ENCODE measurements at regions not wholly inside any gene's neighbourhood (a gene's known extent, or its start where the extent isn't known, plus 50 kb on each side); places are given as distances from the start of the nearest gene placed in this dataset.

DNA sequence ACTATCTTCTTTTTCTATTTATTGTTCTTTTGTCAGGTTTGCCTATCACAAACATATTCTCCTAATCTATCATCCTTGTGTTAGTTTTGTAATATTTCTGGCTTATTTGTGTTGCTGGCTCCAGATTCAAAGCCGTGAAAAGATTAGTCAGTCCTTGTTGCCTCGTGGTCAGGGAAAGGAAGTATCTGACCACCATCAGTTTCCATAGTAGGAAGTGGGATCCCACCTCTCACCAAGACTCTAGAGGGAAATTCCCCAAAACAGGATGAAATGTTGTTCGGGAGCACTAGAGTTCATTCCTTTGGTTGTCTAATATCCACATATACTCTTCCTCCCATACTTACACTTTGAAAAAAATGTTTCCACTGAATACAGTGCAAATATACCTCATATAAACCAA lies 131.0 kb upstream of the HUWE1 start:
- Histone ChIP-seq H3K9ac (ENCODE audit: low read depth in 1 of 2, low read length in 2 of 2) (no peak overlapping the region), H3K36me3 (ENCODE audit: control insufficient read depth in 4 of 4, insufficient read depth in 3 of 4, low read depth in 1 of 4, low read length in 3 of 4) (no peaks in the 10 kb centered on the region), H3K4me1 (ENCODE audit: control insufficient read depth in 4 of 4, insufficient read depth in 4 of 4, low read length in 3 of 4) (no peaks in the 10 kb centered on the region), H3K27me3 (ENCODE audit: control insufficient read depth in 4 of 4, insufficient read depth in 4 of 4, low read length in 3 of 4) (no peaks in the 10 kb centered on the region), H3K9me3 (ENCODE audit: control insufficient read depth in 4 of 4, low read length in 3 of 4) (no peaks in the 10 kb centered on the region), H3K27ac (ENCODE audit: low read depth in 1 of 2, low read length in 2 of 2) (no peak overlapping the region), H3K4me3 (ENCODE audit: low read depth in 1 of 3, low read length in 3 of 3) (no peak overlapping the region)
- no peak for DNase-seq (ENCODE audit: low spot score)
- TF ChIP-seq RXRA (IDR thresholded peaks at IDR 0.05) (no peak), JUND (IDR thresholded peaks at IDR 0.05) (no peak), TAF1 (conservative IDR thresholded peaks at IDR 0.05) (no peak), GABPA (IDR thresholded peaks at IDR 0.05 in 1 of 2, conservative IDR thresholded peaks at IDR 0.05 in 1 of 2) (no peak), HNF4G (IDR thresholded peaks at IDR 0.05) (no peak), FOXA2 (IDR thresholded peaks at IDR 0.05) (no peak), NR2F2 (IDR thresholded peaks at IDR 0.05) (no peak), SP1 (IDR thresholded peaks at IDR 0.05) (no peak), FOXA1 (IDR thresholded peaks at IDR 0.05) (no peak), EGR1 (IDR thresholded peaks at IDR 0.05; ENCODE audit: low read depth in 2 of 2) (no peak), YY1 (IDR thresholded peaks at IDR 0.05) (no peak), RAD21 (IDR thresholded peaks at IDR 0.05) (no peak), HNF4A (conservative IDR thresholded peaks at IDR 0.05) (no peak)
- TF ChIP-seq, protein P1, sequence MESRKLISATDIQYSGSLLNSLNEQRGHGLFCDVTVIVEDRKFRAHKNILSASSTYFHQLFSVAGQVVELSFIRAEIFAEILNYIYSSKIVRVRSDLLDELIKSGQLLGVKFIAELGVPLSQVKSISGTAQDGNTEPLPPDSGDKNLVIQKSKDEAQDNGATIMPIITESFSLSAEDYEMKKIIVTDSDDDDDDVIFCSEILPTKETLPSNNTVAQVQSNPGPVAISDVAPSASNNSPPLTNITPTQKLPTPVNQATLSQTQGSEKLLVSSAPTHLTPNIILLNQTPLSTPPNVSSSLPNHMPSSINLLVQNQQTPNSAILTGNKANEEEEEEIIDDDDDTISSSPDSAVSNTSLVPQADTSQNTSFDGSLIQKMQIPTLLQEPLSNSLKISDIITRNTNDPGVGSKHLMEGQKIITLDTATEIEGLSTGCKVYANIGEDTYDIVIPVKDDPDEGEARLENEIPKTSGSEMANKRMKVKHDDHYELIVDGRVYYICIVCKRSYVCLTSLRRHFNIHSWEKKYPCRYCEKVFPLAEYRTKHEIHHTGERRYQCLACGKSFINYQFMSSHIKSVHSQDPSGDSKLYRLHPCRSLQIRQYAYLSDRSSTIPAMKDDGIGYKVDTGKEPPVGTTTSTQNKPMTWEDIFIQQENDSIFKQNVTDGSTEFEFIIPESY (IDR thresholded peaks at IDR 0.05), result no peak
- TF ChIP-seq, protein P2, sequence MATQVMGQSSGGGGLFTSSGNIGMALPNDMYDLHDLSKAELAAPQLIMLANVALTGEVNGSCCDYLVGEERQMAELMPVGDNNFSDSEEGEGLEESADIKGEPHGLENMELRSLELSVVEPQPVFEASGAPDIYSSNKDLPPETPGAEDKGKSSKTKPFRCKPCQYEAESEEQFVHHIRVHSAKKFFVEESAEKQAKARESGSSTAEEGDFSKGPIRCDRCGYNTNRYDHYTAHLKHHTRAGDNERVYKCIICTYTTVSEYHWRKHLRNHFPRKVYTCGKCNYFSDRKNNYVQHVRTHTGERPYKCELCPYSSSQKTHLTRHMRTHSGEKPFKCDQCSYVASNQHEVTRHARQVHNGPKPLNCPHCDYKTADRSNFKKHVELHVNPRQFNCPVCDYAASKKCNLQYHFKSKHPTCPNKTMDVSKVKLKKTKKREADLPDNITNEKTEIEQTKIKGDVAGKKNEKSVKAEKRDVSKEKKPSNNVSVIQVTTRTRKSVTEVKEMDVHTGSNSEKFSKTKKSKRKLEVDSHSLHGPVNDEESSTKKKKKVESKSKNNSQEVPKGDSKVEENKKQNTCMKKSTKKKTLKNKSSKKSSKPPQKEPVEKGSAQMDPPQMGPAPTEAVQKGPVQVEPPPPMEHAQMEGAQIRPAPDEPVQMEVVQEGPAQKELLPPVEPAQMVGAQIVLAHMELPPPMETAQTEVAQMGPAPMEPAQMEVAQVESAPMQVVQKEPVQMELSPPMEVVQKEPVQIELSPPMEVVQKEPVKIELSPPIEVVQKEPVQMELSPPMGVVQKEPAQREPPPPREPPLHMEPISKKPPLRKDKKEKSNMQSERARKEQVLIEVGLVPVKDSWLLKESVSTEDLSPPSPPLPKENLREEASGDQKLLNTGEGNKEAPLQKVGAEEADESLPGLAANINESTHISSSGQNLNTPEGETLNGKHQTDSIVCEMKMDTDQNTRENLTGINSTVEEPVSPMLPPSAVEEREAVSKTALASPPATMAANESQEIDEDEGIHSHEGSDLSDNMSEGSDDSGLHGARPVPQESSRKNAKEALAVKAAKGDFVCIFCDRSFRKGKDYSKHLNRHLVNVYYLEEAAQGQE (IDR thresholded peaks at IDR 0.05), result no peak
- TF ChIP-seq, protein P3, sequence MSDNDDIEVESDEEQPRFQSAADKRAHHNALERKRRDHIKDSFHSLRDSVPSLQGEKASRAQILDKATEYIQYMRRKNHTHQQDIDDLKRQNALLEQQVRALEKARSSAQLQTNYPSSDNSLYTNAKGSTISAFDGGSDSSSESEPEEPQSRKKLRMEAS (IDR thresholded peaks at IDR 0.05), result no peak
- TF ChIP-seq, protein P4, sequence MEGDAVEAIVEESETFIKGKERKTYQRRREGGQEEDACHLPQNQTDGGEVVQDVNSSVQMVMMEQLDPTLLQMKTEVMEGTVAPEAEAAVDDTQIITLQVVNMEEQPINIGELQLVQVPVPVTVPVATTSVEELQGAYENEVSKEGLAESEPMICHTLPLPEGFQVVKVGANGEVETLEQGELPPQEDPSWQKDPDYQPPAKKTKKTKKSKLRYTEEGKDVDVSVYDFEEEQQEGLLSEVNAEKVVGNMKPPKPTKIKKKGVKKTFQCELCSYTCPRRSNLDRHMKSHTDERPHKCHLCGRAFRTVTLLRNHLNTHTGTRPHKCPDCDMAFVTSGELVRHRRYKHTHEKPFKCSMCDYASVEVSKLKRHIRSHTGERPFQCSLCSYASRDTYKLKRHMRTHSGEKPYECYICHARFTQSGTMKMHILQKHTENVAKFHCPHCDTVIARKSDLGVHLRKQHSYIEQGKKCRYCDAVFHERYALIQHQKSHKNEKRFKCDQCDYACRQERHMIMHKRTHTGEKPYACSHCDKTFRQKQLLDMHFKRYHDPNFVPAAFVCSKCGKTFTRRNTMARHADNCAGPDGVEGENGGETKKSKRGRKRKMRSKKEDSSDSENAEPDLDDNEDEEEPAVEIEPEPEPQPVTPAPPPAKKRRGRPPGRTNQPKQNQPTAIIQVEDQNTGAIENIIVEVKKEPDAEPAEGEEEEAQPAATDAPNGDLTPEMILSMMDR (IDR thresholded peaks at IDR 0.05; ENCODE audit: low read depth, low read length, missing input control), result no peak
- TF ChIP-seq, protein P5, sequence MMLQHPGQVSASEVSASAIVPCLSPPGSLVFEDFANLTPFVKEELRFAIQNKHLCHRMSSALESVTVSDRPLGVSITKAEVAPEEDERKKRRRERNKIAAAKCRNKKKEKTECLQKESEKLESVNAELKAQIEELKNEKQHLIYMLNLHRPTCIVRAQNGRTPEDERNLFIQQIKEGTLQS (IDR thresholded peaks at IDR 0.05), result no peak
- WGBS, result 76% methylated on average over 3 of the region's 3 CpGs
